CD14-positive monocyte (primary cell): ENCODE measurements at regions not wholly inside any gene's neighbourhood (a gene's known extent, or its start where the extent isn't known, plus 50 kb on each side); places are given as distances from the start of the nearest gene placed in this dataset.

Experiments
- DNase-seq, 3 donors: peaks; one replicate each; pipeline ENCODE4 v3.0.0-alpha.2; 2011 to 2022
- H2AFZ ChIP-seq: 2 replicates; pipeline ENCODE4 v1.6.0; 2012; ENCODE audit warnings: mild to moderate bottlenecking, low read depth, low read length, inconsistent platforms; ENCODE audit not compliant: insufficient read depth, poor library complexity, severe bottlenecking
- H3K27ac ChIP-seq, 2 donors: 1 replicate in 1 of 2; 2 replicates in 1 of 2; pipeline ENCODE4 v1.5.1; 2012 to 2013; ENCODE audit warnings: low read length in 2 of 2, control low read depth in 1 of 2, inconsistent platforms in 1 of 2, low read depth in 1 of 2, mild to moderate bottlenecking in 1 of 2
- H3K27me3 ChIP-seq, 2 donors: one replicate each; pipeline versions ENCODE4 v1.6.0 to v1.6.1; 2011 to 2013; ENCODE audit warnings: low read length in 2 of 2; ENCODE audit not compliant: control insufficient read depth in 2 of 2, insufficient read depth in 2 of 2
- H3K36me3 ChIP-seq, 2 donors: replicated peaks in 1 of 2; 1 replicate in 1 of 2; 2 replicates in 1 of 2; pipeline versions ENCODE4 v1.5.1 to v1.6.1; 2012 to 2013; ENCODE audit warnings: low read length in 2 of 2, control low read depth in 1 of 2, inconsistent platforms in 1 of 2, mild to moderate bottlenecking in 1 of 2; ENCODE audit not compliant: insufficient read depth in 2 of 2, control insufficient read depth in 1 of 2
- H3K4me1 ChIP-seq, 2 donors: 1 replicate in 1 of 2; 2 replicates in 1 of 2; pipeline versions ENCODE4 v1.5.1 to v1.6.1; 2012 to 2013; ENCODE audit warnings: low read length in 2 of 2, control low read depth in 1 of 2, inconsistent platforms in 1 of 2, mild to moderate bottlenecking in 1 of 2, moderate library complexity in 1 of 2; ENCODE audit not compliant: insufficient read depth in 2 of 2, control insufficient read depth in 1 of 2
- H3K4me2 ChIP-seq: replicated peaks from 2 replicates; pipeline ENCODE3; 2012; ENCODE audit warnings: low read length, moderate library complexity, mild to moderate bottlenecking; ENCODE audit not compliant: poor library complexity, severe bottlenecking; ENCODE audit errors: extremely low read depth
- H3K4me3 ChIP-seq, 3 experiments: fragments of 200-600 bp in 1 of 3; sonication (generic) in 1 of 3; replicated peaks in 1 of 3; 1 replicate in 2 of 3; 2 replicates in 1 of 3; pipeline ENCODE4 v1.5.1; 2011 to 2013; ENCODE audit warnings: low read length in 3 of 3, mild to moderate bottlenecking in 3 of 3, control low read depth in 2 of 3, low read depth in 2 of 3, inconsistent platforms in 1 of 3, moderate library complexity in 1 of 3
- H3K79me2 ChIP-seq: 2 replicates; pipeline ENCODE4 v1.6.0; 2012; ENCODE audit warnings: mild to moderate bottlenecking, control low read depth, inconsistent platforms, low read length, moderate library complexity; ENCODE audit not compliant: insufficient read depth
- H3K9ac ChIP-seq: 2 replicates; pipeline ENCODE4 v1.6.0; 2017; ENCODE audit warnings: low read length, mild to moderate bottlenecking; ENCODE audit not compliant: insufficient read depth, poor library complexity, severe bottlenecking
- H3K9me3 ChIP-seq, 2 donors: replicated peaks in 1 of 2; 1 replicate in 1 of 2; 2 replicates in 1 of 2; pipeline versions ENCODE4 v1.5.1 to v1.6.1; 2012 to 2013; ENCODE audit warnings: low read length in 2 of 2, control low read depth in 1 of 2; ENCODE audit not compliant: control insufficient read depth in 1 of 2, insufficient read depth in 1 of 2
- H4K20me1 ChIP-seq: 2 replicates; pipeline ENCODE4 v1.6.0; 2012; ENCODE audit warnings: mild to moderate bottlenecking, low read length, control low read depth, moderate library complexity; ENCODE audit not compliant: insufficient read depth
- H3K27ac Mint-ChIP-seq, 7 donors: one replicate each; pipeline ENCODE4 v1.8.0; 2020; ENCODE audit warnings: mild to moderate bottlenecking in 7 of 7, mixed read lengths in 7 of 7, moderate library complexity in 6 of 7, inconsistent platforms in 2 of 7
- H3K27me3 Mint-ChIP-seq, 3 donors: one replicate each; pipeline ENCODE4 v1.8.0; 2021 to 2022; ENCODE audit warnings: low read depth in 3 of 3, mild to moderate bottlenecking in 3 of 3, mixed read lengths in 3 of 3, moderate library complexity in 3 of 3, inconsistent platforms in 1 of 3
- H3K36me3 Mint-ChIP-seq, 2 donors: one replicate each; pipeline ENCODE4 v1.8.0; 2020; ENCODE audit warnings: mixed read lengths in 2 of 2, inconsistent platforms in 1 of 2, mild to moderate bottlenecking in 1 of 2
- H3K4me1 Mint-ChIP-seq: one replicate; pipeline ENCODE4 v1.8.0; 2020; ENCODE audit warnings: mild to moderate bottlenecking, mixed read lengths
- H3K4me3 Mint-ChIP-seq, 2 donors: one replicate each; pipeline ENCODE4 v1.8.0; 2020; ENCODE audit warnings: mild to moderate bottlenecking in 2 of 2, mixed read lengths in 2 of 2, moderate library complexity in 1 of 2
- H3K9me3 Mint-ChIP-seq, 7 donors: one replicate each; pipeline ENCODE4 v1.8.0; 2020 to 2022; ENCODE audit warnings: mixed read lengths in 7 of 7, mild to moderate bottlenecking in 6 of 7, moderate library complexity in 6 of 7, inconsistent platforms in 2 of 7
- CTCF ChIP-seq: fragments of 200-600 bp; IDR thresholded peaks from one replicate; pipeline ENCODE4 v1.8.0; 2022; ENCODE audit warnings: antibody characterized with exemption, mild to moderate bottlenecking
- WGBS: methylation state at CpG from one replicate; pipeline ENCODE4 v1.1.5; 2013; ENCODE audit warnings: missing lambda C conversion rate; ENCODE audit not compliant: insufficient coverage; 5-methylcytosine and 5-hydroxymethylcytosine counted together
- intact Hi-C, 2 donors: fragments of 100-400 bp; cut with micrococcal nuclease; formaldehyde crosslinking; loops; one replicate each; pipeline versions ENCODE4 v1.15.0 to v1.15.1; 2023

- Histone ChIP-seq H3K9ac (no peak overlapping the region), H2AFZ (no peak overlapping the region), H3K4me1 (peaks cover 10 to 26% of the 10 kb centered on the region in 2 donors), H3K27ac (no peak overlapping the region), H3K27me3 (no peaks in the 10 kb centered on the region), H3K4me2 (no peak overlapping the region), H3K79me2 (no peaks in the 10 kb centered on the region), H3K9me3 (no peaks in the 10 kb centered on the region), H4K20me1 (no peaks in the 10 kb centered on the region), H3K4me3 (no peak overlapping the region), H3K36me3 (no peaks in the 10 kb centered on the region)
- Mint-ChIP-seq H3K36me3 (no peaks in the 10 kb centered on the region), H3K4me1 (peaks cover 30% of the 10 kb centered on the region), H3K4me3 (no peak overlapping the region), H3K27me3 (no peaks in the 10 kb centered on the region), H3K9me3 (no peaks in the 10 kb centered on the region), H3K27ac (no peak overlapping the region)
- intact Hi-C loops: no loop called here
- DNase-seq: no peak
- no peak for TF ChIP-seq CTCF
- no CpG with 5 or more reads among the region's 2 CpGs for WGBS
Measured at GRCh38 chr11:128198216-128198772, 389.1 kb downstream of the ETS1 start.

- Mint-ChIP-seq H3K27ac (no peak overlapping the region), H3K36me3 (no peaks in the 10 kb centered on the region), H3K9me3 (no peaks in the 10 kb centered on the region), H3K4me1 (peaks cover 30% of the 10 kb centered on the region), H3K27me3 (no peaks in the 10 kb centered on the region), H3K4me3 (no peak overlapping the region)
- intact Hi-C loops: no loop called here
- peaks cover 10 to 26% of the 10 kb centered on the region in 2 donors for H3K4me1 ChIP-seq
- no peaks in the 10 kb centered on the region for H4K20me1 ChIP-seq
- no peak overlapping the region for H3K27ac ChIP-seq
- no peaks in the 10 kb centered on the region for H3K27me3 ChIP-seq
- no peak overlapping the region for H3K9ac ChIP-seq
- H3K4me2 ChIP-seq: no peak overlapping the region
- no peaks in the 10 kb centered on the region for H3K36me3 ChIP-seq
- no peak for DNase-seq
- TF ChIP-seq CTCF: no peak
- no peak overlapping the region for H2AFZ ChIP-seq
- no peak overlapping the region for H3K4me3 ChIP-seq
- no peaks in the 10 kb centered on the region for H3K79me2 ChIP-seq
- no peaks in the 10 kb centered on the region for H3K9me3 ChIP-seq
Measured at GRCh38 chr11:128196235-128196634, 391.1 kb downstream of the ETS1 start.
